Psoas muscle (tissue), 7 donors: ENCODE measurements at regions not wholly inside any gene's neighbourhood (a gene's known extent, or its start where the extent isn't known, plus 50 kb on each side); places are given as distances from the start of the nearest gene placed in this dataset.
"Not testable (repeated sequence)": the region's sequence is repeated elsewhere in the genome, so short reads cannot be mapped to it uniquely, and the experiment has no call there.

Experiments
- ATAC-seq, 4 donors: fragments of 200-7000 bp; cut with Tn5 transposase; one replicate each; pipeline ENCODE4 v1.9.1; 2020; ENCODE audit warnings: moderate library complexity in 3 of 4, mild to moderate bottlenecking in 2 of 4
- DNase-seq, 2 donors: peaks; one replicate each; pipeline ENCODE4 v3.0.0-alpha.2; 2020
- H3K27ac ChIP-seq: fragments of 200-600 bp; one replicate; pipeline ENCODE4 v1.8.0; 2022
- H3K27me3 ChIP-seq, 3 donors: fragments of 200-600 bp in 1 of 3; one replicate each; pipeline versions ENCODE4 v1.6.1 to v1.8.0; 2013 to 2022; ENCODE audit warnings: low read length in 2 of 3, mild to moderate bottlenecking in 2 of 3, moderate library complexity in 1 of 3; ENCODE audit not compliant: insufficient read depth in 3 of 3
- H3K36me3 ChIP-seq, 2 donors: fragments of 200-600 bp in 1 of 2; one replicate each; pipeline versions ENCODE4 v1.6.1 to v1.8.0; 2013 to 2022; ENCODE audit warnings: low read depth in 1 of 2, mild to moderate bottlenecking in 1 of 2, moderate library complexity in 1 of 2; ENCODE audit not compliant: insufficient read depth in 1 of 2
- H3K4me1 ChIP-seq: fragments of 200-600 bp; one replicate; pipeline ENCODE4 v1.8.0; 2022
- H3K4me3 ChIP-seq: fragments of 200-600 bp; one replicate; pipeline ENCODE4 v1.8.0; 2022; ENCODE audit warnings: mild to moderate bottlenecking
- H3K9me3 ChIP-seq: fragments of 200-600 bp; one replicate; pipeline ENCODE4 v1.8.0; 2022
- WGBS, 3 donors: extraction: QIAGEN DNeasy Blood & Tissue Kit; methylation state at CpG; one replicate each; pipeline versions ENCODE4 v1.1.6 to v1.1.7; 2013; 5-methylcytosine and 5-hydroxymethylcytosine counted together
- intact Hi-C, 2 donors: fragments of 100-400 bp; cut with DNase I; formaldehyde crosslinking; loops; one replicate each; pipeline versions ENCODE4 v1.11.0 to v1.14.2; 2022
- TF ChIP-seq, protein P1 (sequence below): fragments of 200-600 bp; IDR thresholded peaks from one replicate; pipeline ENCODE4 v1.8.0; 2022; ENCODE audit warnings: antibody characterized with exemption
- donor health status: healthy with polysubstance abuse.
- donor health status: DM: no; HTN: no; CAD: no; lungs with moderate emphysema.
- donor health status: Bipolar disorder and iron deficiency.
- donor health status: healthy.
- donor health status: DM: yes; HTN: yes; CAD: no.
- donor health status: DM: no; HTN: no; CAD: no.
- donor health status: DM: yes; HTN: yes; CAD: no.

DNA sequence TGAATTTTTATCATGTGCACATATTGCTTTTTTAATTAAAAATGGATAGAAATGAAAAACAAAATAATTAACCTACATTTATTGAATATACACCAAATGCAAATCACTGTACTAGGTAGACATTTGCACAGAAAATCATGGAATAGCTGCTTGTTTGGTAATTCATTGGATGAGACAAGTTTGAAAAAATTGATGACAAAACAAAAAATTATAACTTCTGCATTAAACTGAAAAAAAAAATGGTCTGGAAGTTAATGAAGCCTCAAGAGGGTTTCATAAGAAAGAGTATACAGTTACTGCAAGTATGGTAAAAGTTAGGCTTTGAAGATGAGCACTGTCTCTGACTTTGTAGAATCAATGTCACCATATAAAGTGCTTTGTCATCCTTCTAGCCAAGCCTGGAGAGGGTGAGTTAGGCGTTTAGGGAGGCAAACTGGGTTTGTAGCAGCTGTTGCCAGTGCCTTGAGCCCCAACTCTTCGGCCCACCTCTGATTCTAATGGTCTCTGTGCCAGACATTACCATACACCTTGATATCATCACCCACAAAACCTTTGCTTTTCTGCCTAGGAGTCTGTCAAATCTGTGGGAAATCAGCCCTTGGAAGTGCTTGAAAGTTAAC is 291.1 kb upstream of the CLEC14A start:
- 77 to 82% (median 78%) methylated on average over 2 of the region's 2 CpGs for WGBS, 3 donors
- H3K27ac ChIP-seq: no peak overlapping the region
- TF ChIP-seq, protein P1, sequence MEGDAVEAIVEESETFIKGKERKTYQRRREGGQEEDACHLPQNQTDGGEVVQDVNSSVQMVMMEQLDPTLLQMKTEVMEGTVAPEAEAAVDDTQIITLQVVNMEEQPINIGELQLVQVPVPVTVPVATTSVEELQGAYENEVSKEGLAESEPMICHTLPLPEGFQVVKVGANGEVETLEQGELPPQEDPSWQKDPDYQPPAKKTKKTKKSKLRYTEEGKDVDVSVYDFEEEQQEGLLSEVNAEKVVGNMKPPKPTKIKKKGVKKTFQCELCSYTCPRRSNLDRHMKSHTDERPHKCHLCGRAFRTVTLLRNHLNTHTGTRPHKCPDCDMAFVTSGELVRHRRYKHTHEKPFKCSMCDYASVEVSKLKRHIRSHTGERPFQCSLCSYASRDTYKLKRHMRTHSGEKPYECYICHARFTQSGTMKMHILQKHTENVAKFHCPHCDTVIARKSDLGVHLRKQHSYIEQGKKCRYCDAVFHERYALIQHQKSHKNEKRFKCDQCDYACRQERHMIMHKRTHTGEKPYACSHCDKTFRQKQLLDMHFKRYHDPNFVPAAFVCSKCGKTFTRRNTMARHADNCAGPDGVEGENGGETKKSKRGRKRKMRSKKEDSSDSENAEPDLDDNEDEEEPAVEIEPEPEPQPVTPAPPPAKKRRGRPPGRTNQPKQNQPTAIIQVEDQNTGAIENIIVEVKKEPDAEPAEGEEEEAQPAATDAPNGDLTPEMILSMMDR: no peak
- ATAC-seq (no peak), DNase-seq (no peak)
- no peaks in the 10 kb centered on the region for H3K27me3 ChIP-seq
- H3K4me3 ChIP-seq: no peak overlapping the region
- no peaks in the 10 kb centered on the region for H3K9me3 ChIP-seq
- H3K36me3 ChIP-seq: no peaks in the 10 kb centered on the region
- no peaks in the 10 kb centered on the region for H3K4me1 ChIP-seq
- intact Hi-C loops: no loop called here

DNA sequence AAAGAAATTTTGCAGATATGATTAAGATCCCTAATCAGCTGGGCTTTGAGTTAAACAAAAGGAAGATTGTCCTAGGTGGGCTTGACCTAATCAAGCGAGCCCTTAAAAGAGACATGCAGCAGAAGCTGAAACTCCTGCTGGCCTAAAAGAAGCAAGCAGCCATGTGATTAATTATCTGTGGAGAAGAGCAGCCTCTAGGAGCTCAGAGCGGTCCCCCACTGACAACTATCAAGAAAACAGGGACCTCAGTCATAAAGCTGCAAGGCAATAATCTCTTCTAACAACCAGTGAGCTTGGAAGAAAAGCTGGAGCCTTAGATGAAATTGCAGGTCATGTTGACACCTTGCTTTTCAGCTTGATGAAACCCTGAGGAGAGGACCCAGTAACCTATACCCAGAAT is 288.9 kb upstream of the CLEC14A start:
- Histone ChIP-seq H3K9me3 (no peaks in the 10 kb centered on the region), H3K27me3 (no peaks in the 10 kb centered on the region), H3K4me1 (no peaks in the 10 kb centered on the region), H3K36me3 (no peaks in the 10 kb centered on the region), H3K27ac (no peak overlapping the region), H3K4me3 (no peak overlapping the region)
- no peak for ATAC-seq
- TF ChIP-seq, protein P1: no peak
- WGBS, 3 donors: 76 to 92% (median 87%) methylated on average over 2 of the region's 2 CpGs
- DNase-seq: no peak
- intact Hi-C loops: no loop called here

DNA sequence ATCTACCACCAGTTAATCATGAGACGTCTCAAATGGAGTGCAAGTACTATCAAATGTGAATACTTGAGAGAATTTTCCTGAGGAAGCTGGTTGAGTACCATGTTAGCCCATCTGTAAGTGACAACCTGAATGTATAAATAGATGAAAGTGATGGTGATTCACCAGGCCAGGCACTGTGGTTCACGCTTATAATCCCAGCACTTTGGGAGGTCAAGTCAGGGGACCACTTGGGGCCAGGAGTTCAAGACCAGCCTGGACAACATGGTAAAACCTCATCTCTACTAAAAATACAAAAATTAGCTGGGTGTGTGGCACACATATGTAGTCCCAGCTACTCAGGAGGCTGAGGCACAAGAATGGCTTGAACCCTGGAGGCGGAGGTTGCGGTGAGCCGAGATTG is 288.0 kb upstream of the CLEC14A start:
- H3K9me3 ChIP-seq, H3K27ac ChIP-seq, H3K27me3 ChIP-seq, H3K36me3 ChIP-seq, DNase-seq, H3K4me1 ChIP-seq, intact Hi-C loops, H3K4me3 ChIP-seq: not testable (repeated sequence)
- WGBS, 3 donors: 82 to 91% (median 85%) methylated on average over 5 of the region's 5 CpGs
- ATAC-seq: peak in 1 of 4 donors; percentile 36

DNA sequence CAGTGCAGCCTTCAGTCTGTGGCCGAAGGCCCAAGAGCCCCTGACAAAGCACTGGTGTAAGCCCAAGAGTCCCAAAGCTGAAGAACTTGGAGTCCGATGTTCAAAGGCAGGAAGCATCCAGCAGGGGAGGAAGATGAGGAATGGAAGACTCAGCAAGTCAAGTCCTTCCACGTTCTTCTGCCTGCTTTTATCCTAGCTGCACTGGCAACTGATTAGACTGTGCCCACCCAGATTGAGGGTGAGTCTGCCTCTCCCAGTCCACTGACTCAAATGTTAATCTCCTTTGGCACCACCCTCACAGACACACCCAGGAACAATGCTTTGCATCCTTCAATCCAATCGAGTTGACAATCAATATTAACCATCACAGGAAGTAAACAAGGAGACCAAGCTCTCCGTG is 282.2 kb upstream of the CLEC14A start:
- WGBS, 3 donors: 75 to 92% (median 86%) methylated on average over 5 of the region's 5 CpGs
- H3K36me3 ChIP-seq, H3K9me3 ChIP-seq, ATAC-seq, H3K27ac ChIP-seq, H3K4me3 ChIP-seq, H3K4me1 ChIP-seq, intact Hi-C loops, DNase-seq, H3K27me3 ChIP-seq: not testable (repeated sequence)

DNA sequence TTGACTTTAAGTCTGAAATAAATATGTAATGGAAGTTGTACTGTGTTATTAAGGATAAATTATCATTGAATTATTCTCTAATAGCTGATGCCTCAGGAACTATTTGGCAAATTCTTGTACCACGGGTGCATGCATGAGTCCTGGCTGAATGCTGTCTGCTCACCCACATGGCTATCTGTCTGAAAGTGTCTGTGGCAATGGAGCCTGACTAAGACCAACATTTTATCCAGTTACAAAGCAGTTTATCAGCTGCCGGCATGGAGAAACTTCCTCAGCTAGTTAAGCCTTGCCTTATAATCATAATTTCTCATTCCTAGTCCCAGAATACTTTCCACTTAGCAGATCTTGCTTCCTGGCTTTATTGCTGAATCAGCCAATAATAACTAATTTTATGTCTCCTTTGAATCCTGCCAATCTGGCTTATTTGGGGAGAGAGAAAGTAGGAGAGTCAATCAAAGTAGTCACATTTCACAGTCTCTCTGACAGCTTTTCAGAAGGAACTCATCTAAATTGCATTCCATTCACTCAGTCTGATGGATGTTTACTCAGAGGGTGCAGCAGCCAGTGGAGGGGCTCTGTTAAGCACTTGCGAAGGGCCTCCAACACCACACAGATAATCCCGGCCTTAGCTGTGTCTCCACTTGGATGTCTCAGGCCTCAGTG is 280.6 kb upstream of the CLEC14A start:
- WGBS, 3 donors: 50 to 64% (median 51%) methylated on average over 4 of the region's 4 CpGs

More for the DNA sequence above, 280.6 kb upstream of the CLEC14A start:
- Histone ChIP-seq H3K27me3 (no peaks in the 10 kb centered on the region), H3K4me3 (no peak overlapping the region), H3K36me3 (no peaks in the 10 kb centered on the region), H3K9me3 (no peaks in the 10 kb centered on the region), H3K4me1 (no peaks in the 10 kb centered on the region), H3K27ac (no peak overlapping the region)
- TF ChIP-seq, protein P1: no peak
- ATAC-seq (no peak), DNase-seq (no peak)
- intact Hi-C loops: no loop called here
